ENCODE measurements at regions not wholly inside any gene's neighbourhood (a gene's known extent, or its start where the extent isn't known, plus 50 kb on each side); places are given as distances from the start of the nearest gene placed in this dataset.

GRCh38 chr16:9257843-9258242 lies 166.4 kb downstream of the HAPSTR1 start:
- in situ Hi-C loops (cut with MboI; ENCODE audit: low sequenced_read_pairs in 4 of 4) (loop anchor here in 2 of 4 donors (25.0 kb wide), 2 partner anchors 904 to 929 kb away; partner anchors contain the start of gene GRIN2A (in 1 of the 2)), intact Hi-C loops (cut with DNase I; ENCODE audit: low total_unique reads) (no loop called here)
- TF ChIP-seq CTCF (IDR thresholded peaks at IDR 0.05 in 4 of 5, conservative IDR thresholded peaks at IDR 0.05 in 1 of 5) (no peak), POLR2A (IDR thresholded peaks at IDR 0.05) (no peak)
- no peak for ATAC-seq
- Histone ChIP-seq H3K4me3 (no peak overlapping the region), H3K36me3 (no peaks in the 10 kb centered on the region), H3K4me1 (no peaks in the 10 kb centered on the region), H3K9me3 (no peaks in the 10 kb centered on the region), H3K27me3 (peaks cover 0 to 2% (median 0%) of the 10 kb centered on the region in 3 donors), H3K27ac (no peak overlapping the region)
- DNase-seq: no peak

GRCh38 chr16:9258423-9259051 lies 167.1 kb downstream of the HAPSTR1 start:
- peaks cover 0 to 2% (median 0%) of the 10 kb centered on the region in 3 donors for H3K27me3 ChIP-seq
- no peak overlapping the region for H3K4me3 ChIP-seq
- H3K4me1 ChIP-seq: no peaks in the 10 kb centered on the region
- H3K9me3 ChIP-seq: no peaks in the 10 kb centered on the region
- in situ Hi-C loops (cut with MboI; ENCODE audit: low sequenced_read_pairs in 4 of 4): loop anchor here in 2 of 4 donors (25.0 kb wide), 2 partner anchors 904 to 929 kb away; partner anchors contain the start of gene GRIN2A (in 1 of the 2)
- intact Hi-C loops (cut with DNase I; ENCODE audit: low total_unique reads): no loop called here
- H3K27ac ChIP-seq: no peak overlapping the region
- no peak for ATAC-seq
- no peak for DNase-seq
- TF ChIP-seq CTCF (IDR thresholded peaks at IDR 0.05 in 4 of 5, conservative IDR thresholded peaks at IDR 0.05 in 1 of 5): peak in 4 of 5 experiments; percentile 16 to 43 (median 34)
- TF ChIP-seq POLR2A (IDR thresholded peaks at IDR 0.05): no peak
- no peaks in the 10 kb centered on the region for H3K36me3 ChIP-seq

- ATAC-seq (no peak), DNase-seq (no peak)
- Histone ChIP-seq H3K27ac (no peak overlapping the region), H3K36me3 (no peaks in the 10 kb centered on the region), H3K9me3 (no peaks in the 10 kb centered on the region), H3K4me1 (no peaks in the 10 kb centered on the region), H3K4me3 (no peak overlapping the region), H3K27me3 (peaks cover 0 to 2% (median 0%) of the 10 kb centered on the region in 3 donors)
- intact Hi-C loops (cut with DNase I; ENCODE audit: low total_unique reads): no loop called here
- in situ Hi-C loops (cut with MboI; ENCODE audit: low sequenced_read_pairs in 4 of 4): loop anchor here in 2 of 4 donors (25.0 kb wide), 2 partner anchors 902 to 927 kb away; partner anchors contain the start of gene GRIN2A (in 1 of the 2)
- TF ChIP-seq POLR2A (IDR thresholded peaks at IDR 0.05): no peak
- TF ChIP-seq CTCF (IDR thresholded peaks at IDR 0.05 in 4 of 5, conservative IDR thresholded peaks at IDR 0.05 in 1 of 5): no peak
Observed at GRCh38 chr16:9259914-9260608, 168.6 kb downstream of the HAPSTR1 start.

- H3K4me3 ChIP-seq: no peak overlapping the region
- H3K9me3 ChIP-seq: no peaks in the 10 kb centered on the region
- H3K4me1 ChIP-seq: no peaks in the 10 kb centered on the region
- no peak for ATAC-seq
- no peak for DNase-seq
- peaks cover 0 to 2% (median 0%) of the 10 kb centered on the region in 3 donors for H3K27me3 ChIP-seq
- no peaks in the 10 kb centered on the region for H3K36me3 ChIP-seq
- no peak overlapping the region for H3K27ac ChIP-seq
- in situ Hi-C loops (cut with MboI; ENCODE audit: low sequenced_read_pairs in 4 of 4): loop anchor here in 2 of 4 donors (25.0 kb wide), 2 partner anchors 902 to 927 kb away; partner anchors contain the start of gene GRIN2A (in 1 of the 2)
- TF ChIP-seq CTCF (IDR thresholded peaks at IDR 0.05 in 4 of 5, conservative IDR thresholded peaks at IDR 0.05 in 1 of 5) (no peak), POLR2A (IDR thresholded peaks at IDR 0.05) (no peak)
- intact Hi-C loops (cut with DNase I; ENCODE audit: low total_unique reads): no loop called here
Observed at GRCh38 chr16:9260666-9261065, 169.2 kb downstream of the HAPSTR1 start.
